ENCODE measurements at regions not wholly inside any gene's neighbourhood (a gene's known extent, or its start where the extent isn't known, plus 50 kb on each side); places are given as distances from the start of the nearest gene placed in this dataset.
"Not testable (repeated sequence)": the region's sequence is repeated elsewhere in the genome, so short reads cannot be mapped to it uniquely, and the experiment has no call there.

GRCh38 chrX:140343226-140343868 is 161.5 kb downstream of the SOX3 start:
- DNase-seq (ENCODE audit: low read depth in 1 of 2, low spot score in 1 of 2) = no peak

DNA sequence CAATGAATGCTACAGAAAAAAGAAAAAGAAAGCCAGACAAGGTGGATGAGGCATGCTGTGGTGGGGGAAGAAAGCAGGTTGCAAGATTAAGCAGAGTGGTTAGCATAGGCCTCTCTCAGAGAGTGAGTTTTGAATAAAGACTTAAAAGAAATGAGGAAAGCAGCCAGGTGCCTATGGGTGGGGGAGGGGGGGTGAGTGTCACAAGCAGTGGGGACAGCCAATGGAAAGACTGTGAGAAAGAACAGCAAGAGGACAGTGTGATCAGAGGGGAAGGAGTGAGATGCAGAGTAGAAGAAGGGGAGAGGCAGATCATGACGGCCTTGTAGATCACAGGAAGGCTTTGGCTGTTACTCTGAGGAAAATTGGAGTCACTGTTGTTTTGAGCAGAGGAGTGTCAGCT is 162.5 kb downstream of the SOX3 start:
- no peak for DNase-seq (ENCODE audit: low read depth in 1 of 2, low spot score in 1 of 2)

DNA sequence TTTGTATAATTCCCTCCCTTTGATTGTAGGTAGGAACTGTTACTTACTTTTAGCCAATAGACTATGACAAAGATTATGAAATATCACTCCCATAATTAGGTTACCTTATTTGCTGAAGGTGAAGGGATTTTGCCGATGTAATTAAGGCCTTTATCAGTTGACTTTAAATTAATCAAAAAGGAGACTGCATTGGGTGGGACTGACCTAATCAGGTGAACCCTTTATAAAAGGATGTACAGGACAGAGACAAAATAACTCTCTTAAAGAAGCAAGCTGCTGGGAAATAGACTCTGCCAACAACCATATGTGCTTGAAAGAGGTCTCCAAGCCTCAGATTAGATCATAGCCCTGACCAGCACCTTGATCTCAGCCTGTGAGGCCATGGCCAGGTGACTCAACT is 167.6 kb downstream of the SOX3 start:
- DNase-seq (ENCODE audit: low read depth in 1 of 2, low spot score in 1 of 2) = no peak

- no peak for DNase-seq (ENCODE audit: low read depth in 1 of 2, low spot score in 1 of 2)
Measured at GRCh38 chrX:140318296-140318695, 186.6 kb downstream of the SOX3 start.

DNA sequence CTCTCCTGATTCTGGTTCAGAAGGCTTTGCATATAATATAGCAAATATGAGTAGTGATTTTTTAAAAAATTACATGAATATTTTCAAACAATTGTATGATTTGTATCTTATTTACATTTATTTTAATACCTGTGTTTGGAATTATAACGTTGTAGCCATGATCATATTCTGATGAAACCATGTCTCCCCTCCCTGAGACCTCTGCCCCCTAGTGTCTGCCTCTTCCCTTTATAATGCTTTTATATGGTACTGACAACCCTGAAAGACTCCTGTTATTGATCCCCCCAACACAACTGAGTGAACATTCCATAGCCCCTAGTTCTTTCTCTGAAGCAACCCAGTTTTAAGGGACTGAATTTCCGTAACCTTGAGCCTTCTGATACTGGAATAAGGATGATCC is 187.4 kb downstream of the SOX3 start:
- DNase-seq (ENCODE audit: low read depth in 1 of 2, low spot score in 1 of 2) = no peak

- no peak for DNase-seq (ENCODE audit: low read depth in 1 of 2, low spot score in 1 of 2)
Measured at GRCh38 chrX:140298960-140299825, 205.7 kb downstream of the SOX3 start.

DNA sequence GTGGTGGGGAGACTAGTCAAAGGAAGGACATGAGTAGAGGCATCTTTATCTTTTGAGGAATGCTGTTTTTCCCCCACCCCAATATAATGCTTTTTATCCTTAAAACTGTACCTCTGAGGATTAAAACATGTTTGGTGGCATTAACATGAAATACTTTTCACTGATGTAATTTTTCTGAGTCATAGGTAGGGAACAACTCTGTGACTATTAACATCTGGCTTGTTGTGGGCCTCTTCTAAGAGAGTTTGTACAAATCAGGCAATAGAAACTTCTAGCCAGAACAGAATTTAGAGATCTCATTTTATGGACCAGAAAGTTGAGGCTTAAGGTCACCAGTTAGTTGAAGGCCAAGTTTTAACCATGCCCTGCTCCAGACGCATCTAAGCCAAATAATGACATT is 207.6 kb downstream of the SOX3 start:
- no peak for DNase-seq (ENCODE audit: low read depth in 1 of 2, low spot score in 1 of 2)

DNA sequence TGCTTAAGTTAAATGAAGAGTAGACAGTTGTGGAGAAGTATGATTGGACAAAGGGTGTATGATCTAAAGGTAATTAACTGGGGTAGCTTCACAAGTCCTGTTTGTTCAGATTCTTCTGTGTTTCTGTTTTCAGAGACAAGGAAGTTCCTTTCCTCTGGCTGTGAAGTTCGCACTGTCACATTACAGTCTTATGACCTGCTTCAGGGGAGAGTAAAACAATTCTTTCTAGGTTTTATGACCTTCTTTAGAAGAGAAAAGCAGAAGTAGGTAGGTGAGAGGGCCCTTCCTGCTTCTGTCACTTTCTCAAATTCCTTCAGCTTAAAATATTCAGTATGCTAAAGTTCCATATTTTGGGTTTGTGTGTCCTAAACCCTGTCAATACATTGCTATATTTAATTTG is 211.9 kb downstream of the SOX3 start:
- DNase-seq (ENCODE audit: low read depth in 1 of 2, low spot score in 1 of 2) = no peak

DNA sequence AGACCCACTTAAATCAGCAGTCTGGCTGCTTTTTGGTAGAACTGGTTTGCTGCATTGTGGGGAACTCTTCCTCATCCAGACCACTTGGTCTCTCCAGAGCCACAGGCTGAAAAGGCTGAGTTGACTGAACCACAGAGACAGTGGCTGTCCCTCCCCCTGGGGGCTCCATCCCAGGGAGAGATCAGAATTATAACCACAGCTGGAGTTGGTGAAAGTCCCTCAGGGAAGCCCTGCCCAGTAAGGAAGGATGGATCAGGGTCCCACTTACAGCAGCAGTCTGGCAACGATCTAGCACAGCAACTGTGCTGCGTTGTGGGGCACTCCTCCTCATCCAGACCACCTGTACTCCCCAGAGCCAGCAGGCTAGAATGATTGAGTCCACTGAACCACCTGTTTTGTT is 212.7 kb downstream of the SOX3 start:
- no peak for DNase-seq (ENCODE audit: low read depth in 1 of 2, low spot score in 1 of 2)

DNA sequence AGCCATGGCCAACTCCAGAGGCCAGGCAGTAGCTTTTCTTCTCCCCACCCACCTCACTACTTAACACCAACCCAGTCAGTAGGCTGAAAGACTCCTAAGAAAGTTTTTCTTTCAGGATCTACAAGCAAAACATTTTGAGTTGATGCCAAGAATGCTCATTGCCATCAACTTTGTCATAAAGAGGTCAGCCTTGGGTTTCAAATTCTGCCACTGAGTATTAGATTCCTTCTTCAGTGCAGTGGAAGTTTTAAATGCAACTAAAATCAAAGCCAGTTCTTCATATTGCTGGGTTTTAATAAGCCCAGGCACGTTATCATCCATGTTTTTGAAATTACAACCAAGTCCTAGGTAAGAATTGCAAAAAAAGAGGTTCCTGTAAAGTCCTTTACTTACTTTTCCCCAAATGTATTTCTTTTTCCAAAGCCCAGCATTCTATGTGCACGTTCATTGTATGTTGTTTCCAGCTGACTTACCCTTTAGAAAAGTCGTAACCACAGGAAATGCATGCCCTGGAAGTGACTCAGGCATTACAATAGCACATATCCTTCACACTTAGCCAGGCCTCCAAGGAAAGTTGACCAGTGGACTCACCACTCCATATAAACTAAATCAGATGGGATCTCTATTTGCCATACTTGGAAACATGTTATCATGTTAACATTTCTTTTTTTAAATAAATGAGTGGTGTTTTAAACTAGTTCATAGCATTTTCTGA is 229.9 kb downstream of the SOX3 start:
- DNase-seq (ENCODE audit: low read depth in 1 of 2, low spot score in 1 of 2) = no peak

DNA sequence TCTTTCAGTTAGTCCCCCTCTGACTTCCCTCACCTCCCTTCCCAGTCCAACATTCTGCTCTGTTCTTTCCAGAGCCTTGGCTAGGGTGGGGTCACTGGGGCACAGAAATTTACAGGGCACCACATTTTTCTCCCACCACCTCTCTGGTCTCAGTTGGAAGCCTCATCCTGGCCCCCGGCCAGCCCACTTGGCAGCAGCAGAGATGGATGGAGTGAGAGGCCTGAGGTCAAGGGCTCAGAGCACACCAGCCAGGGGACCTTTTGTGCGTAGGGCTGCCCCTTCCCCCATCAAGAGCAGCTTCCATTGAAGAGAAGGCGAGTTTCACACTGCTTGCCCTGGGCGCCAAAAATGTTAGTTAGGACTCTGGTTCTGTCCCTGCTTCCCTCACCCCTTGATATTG is 230.9 kb downstream of the SOX3 start:
- DNase-seq (ENCODE audit: low read depth in 1 of 2, low spot score in 1 of 2) = no peak

DNA sequence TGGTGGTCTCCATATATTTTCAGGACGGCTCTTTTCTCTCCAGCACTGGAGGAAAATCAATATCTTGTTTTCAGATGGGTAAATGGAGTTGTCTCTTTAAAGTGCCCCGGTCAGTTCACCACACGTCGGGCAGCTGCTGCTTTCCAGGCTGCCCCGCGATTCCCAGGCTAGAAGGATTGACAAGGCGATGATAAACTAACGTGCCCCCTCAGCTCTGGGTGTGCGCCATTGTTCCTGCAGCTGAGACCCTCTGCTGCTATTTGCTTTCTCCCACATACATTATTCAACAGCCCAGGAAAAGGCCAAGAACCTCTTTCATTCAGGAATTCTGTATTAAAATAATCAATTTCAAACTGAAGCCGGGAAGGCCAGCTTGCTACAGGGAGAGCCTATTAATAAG is 254.5 kb downstream of the SOX3 start:
- DNase-seq (ENCODE audit: low read depth in 1 of 2, low spot score in 1 of 2) = no peak

- DNase-seq (ENCODE audit: low read depth in 1 of 2, low spot score in 1 of 2) = no peak
Measured at GRCh38 chrX:140249088-140249487, 255.8 kb downstream of the SOX3 start.

DNA sequence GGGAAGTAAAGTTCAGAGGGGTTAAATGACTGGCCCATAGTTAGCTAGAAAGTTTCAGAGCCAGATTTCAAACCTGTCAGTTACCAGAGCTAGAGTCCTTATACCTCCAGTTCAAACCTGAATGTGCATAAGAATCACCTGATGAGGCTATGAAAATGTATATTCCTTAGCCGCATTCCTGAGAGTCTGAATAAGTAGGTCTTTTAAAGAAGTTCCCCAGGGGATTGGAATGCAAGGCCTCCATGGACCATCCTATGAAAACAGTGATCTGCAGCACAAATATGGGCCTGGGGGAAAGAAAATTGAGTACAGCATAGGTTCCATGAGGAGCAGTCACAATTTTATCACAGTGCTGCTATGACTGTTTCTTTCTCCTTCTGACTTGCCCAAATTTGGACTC is 263.9 kb upstream of the CXorf66 start:
- no peak for DNase-seq (ENCODE audit: low read depth in 1 of 2, low spot score in 1 of 2)

DNA sequence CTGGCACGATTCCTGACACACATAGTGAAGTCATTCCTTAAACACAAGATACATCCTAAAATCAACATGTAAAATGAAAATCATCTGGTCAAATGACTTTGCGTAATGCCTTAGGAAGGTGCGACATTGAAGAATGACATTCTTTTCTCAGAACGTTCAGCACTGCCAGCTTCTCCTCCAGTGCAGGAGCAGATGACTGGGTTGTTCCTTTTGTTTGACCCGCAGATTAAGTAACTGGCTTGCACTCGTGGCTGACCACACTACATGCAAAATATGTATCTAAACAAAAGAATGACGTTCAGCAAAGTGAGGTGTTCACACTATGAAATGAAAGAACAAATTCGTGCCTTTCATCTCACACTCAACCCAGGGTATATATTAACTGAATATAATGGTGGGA is 260.7 kb upstream of the CXorf66 start:
- not testable (repeated sequence) for DNase-seq (ENCODE audit: low read depth in 1 of 2, low spot score in 1 of 2)

DNA sequence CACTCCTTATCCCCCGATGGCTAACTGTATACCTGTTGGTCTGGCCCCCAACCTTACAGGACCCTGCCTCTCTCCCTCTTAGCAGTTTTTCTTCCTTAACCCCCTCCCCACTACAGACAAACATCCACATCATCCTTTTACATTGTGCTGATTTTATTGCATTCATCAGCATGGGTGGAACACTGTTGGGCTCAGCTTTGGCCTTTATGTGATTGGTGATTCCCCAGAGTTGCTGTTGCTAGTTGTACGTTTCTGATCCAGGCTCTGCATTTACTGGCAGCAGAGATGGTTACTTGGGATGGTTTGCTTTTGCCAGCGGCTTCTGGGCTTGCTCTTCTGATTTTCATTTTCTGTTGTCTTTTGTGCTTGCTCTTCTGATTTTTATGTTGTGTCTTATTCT is 250.6 kb upstream of the CXorf66 start:
- DNase-seq (ENCODE audit: low read depth in 1 of 2, low spot score in 1 of 2) = not testable (repeated sequence)

DNA sequence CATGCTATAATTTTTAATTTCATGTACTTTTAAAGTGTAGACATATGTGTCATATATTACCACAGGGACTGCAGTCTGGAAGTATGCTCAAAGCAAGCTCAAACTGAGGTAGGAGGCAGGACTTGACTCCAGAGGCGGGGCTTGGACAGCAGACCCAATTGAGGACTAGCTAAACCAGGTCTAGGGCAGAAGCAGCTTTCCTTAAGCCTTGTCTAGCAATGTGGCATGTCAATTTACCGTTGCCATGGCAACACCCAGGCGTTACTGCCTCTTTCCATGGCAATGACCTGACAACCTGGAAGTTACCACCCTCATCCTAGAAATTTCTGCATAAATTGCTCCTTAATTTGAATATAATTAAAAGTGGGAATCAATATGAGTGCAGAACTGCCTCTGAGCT is 249.2 kb upstream of the CXorf66 start:
- DNase-seq (ENCODE audit: low read depth in 1 of 2, low spot score in 1 of 2) = not testable (repeated sequence)

DNA sequence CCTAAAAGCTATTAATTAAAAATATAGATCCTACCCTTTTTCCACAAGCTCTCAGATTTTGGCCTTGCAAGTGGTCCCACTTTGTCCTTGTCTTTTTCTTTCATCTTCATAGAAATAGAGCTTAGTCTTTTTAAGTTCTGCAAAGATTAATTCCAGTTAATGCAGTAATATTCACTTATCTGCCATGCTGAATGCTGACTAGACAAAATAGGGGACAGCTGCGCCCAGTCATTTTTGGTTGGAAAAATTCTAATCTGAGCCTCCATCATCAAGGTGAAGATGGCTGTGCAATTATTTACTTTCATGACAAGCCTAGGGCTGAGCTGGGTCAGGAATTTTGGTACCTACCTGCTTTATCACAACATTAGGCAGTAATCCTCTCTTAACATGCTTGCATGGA is 241.3 kb upstream of the CXorf66 start:
- DNase-seq (ENCODE audit: low read depth in 1 of 2, low spot score in 1 of 2) = no peak

GRCh38 chrX:140190441-140191108 is 225.3 kb upstream of the CXorf66 start:
- no peak for DNase-seq (ENCODE audit: low read depth in 1 of 2, low spot score in 1 of 2)

DNA sequence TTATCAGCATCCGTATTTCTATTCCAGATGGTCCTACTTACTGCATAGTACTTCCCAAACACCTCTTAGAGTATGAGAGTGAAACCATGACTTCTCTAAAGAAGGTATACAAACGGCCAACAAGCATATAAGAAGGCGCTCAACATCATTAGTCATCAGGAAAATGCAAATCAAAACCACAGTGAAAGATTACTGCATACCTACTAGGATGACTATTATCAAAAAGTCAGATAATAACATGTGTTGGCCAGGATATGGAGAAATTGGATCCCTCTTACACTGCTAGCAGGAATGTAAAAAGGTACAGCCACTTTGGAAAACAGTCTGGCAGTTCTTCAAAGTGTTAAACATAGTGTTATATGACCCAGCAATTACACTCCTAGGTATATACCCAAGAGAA is 215.3 kb upstream of the CXorf66 start:
- no peak for DNase-seq (ENCODE audit: low read depth in 1 of 2, low spot score in 1 of 2)

DNA sequence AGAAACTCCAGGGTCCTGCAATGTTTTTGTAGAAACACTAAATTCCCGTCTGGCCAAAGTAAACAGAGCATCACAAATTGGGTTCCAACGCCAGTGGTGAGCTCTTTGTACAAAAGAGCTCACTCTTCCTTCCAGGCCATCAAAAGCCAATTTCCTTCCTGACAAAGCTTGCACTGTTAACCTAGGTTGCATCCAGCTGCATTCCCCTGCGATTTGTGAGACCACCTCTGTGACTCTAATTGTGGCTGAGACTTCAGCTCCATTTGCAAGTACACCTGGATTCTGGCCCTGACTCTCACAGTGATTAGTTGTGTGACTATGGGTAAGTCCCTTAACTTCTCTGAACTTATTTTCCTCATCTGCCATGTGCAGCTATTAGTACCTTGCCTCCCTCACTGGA is 212.5 kb upstream of the CXorf66 start:
- no peak for DNase-seq (ENCODE audit: low read depth in 1 of 2, low spot score in 1 of 2)

DNA sequence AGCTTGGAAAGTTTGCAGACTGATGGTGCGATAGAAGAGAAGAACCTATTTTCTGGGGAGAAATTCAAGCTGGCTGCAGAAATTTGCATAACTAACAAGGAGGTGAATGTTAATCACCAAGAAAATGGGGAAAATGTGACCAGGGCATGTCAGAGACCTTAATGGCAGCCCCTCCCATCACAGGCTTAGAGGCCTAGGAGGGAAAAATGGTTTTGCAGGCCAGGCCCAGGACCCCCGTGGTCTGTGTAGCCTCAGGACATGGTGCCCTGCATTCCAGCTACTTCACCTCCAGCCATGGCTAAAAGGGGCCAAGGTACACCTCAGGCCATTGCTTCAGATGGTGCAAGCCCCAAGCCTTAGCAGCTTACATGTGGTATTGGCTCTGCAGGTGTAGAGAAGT is 207.1 kb upstream of the CXorf66 start:
- DNase-seq (ENCODE audit: low read depth in 1 of 2, low spot score in 1 of 2) = no peak

Measured in activated T-helper 1 cell treated with anti-CD3 and anti-CD28 coated beads, Interleukin-2, amount 50 U/mL, for 16 hours (primary cell).